ENCODE measurements at regions not wholly inside any gene's neighbourhood (a gene's known extent, or its start where the extent isn't known, plus 50 kb on each side); places are given as distances from the start of the nearest gene placed in this dataset.

DNA sequence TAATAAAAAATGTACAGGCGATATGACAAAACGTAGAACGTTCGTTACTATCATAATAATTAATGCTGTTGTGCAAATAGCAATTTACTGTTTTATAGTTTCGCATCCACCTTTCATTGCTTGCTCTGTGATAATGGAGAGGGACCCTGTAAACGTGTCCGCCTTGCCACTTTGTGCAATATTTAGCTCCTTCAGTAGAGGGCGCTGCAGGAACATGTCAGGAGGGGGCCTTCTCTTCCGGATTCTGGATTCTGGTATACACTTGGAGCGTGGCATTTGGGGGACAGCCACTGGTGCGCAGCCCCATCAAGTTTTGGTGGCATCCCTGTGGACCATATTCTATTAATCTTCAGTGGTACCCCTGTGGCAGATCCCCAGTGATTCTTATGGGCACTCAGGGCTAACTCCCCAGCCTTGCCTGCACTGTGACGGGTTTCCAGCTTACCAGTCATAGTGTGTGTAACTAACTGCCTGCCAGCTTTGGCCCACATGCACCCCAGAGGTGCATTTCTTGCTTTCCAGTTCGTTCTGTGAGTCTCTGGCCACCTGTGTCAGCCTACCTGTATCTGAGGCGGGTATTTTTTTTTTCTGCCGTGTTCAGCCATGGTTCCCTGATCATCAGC is 140.3 kb downstream of the CYRIA start:
- TF ChIP-seq, protein P1, sequence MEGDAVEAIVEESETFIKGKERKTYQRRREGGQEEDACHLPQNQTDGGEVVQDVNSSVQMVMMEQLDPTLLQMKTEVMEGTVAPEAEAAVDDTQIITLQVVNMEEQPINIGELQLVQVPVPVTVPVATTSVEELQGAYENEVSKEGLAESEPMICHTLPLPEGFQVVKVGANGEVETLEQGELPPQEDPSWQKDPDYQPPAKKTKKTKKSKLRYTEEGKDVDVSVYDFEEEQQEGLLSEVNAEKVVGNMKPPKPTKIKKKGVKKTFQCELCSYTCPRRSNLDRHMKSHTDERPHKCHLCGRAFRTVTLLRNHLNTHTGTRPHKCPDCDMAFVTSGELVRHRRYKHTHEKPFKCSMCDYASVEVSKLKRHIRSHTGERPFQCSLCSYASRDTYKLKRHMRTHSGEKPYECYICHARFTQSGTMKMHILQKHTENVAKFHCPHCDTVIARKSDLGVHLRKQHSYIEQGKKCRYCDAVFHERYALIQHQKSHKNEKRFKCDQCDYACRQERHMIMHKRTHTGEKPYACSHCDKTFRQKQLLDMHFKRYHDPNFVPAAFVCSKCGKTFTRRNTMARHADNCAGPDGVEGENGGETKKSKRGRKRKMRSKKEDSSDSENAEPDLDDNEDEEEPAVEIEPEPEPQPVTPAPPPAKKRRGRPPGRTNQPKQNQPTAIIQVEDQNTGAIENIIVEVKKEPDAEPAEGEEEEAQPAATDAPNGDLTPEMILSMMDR (IDR thresholded peaks at IDR 0.05), result peak; percentile 44
- TF ChIP-seq GABPA (IDR thresholded peaks at IDR 0.05; ENCODE audit: low read depth) (no peak), RAD21 (IDR thresholded peaks at IDR 0.05; ENCODE audit: low read length) (peak; percentile 59)
- no peak overlapping the region for H3K9ac ChIP-seq
- H3K79me2 ChIP-seq (ENCODE audit: insufficient read depth), result no peaks in the 10 kb centered on the region
- H2AFZ ChIP-seq (ENCODE audit: low read depth), result no peak overlapping the region
- no peaks in the 10 kb centered on the region for H3F3A ChIP-seq (replicated peaks; ENCODE audit: insufficient read depth)
- POLR2A ChIA-PET, result no interaction called here
- H3K9me2 ChIP-seq, result no peaks in the 10 kb centered on the region
- WGBS (ENCODE audit: low lambda C conversion rate), result 51% methylated on average over 15 of the region's 15 CpGs
- no peak overlapping the region for H3K4me2 ChIP-seq
- CTCF ChIA-PET, result interaction anchor here (0.6 to 6.1 kb wide), 17 partner anchors 9 to 887 kb away, joined by 3 to 36 read pairs (median 6); no protein-coding TSS in a partner anchor
- H3K4me1 ChIP-seq (ENCODE audit: control insufficient read depth in 1 of 2, insufficient read depth in 2 of 2, low read depth in 1 of 2, low read length in 1 of 2), result peaks cover 0 to 22% of the 10 kb centered on the region in 2 experiments; a peak in 2 of 4 replicates
- H3K27ac ChIP-seq (ENCODE audit: low read depth in 2 of 2, low read length in 1 of 2), result no peak overlapping the region
- H4K20me1 ChIP-seq (ENCODE audit: insufficient read depth), result no peaks in the 10 kb centered on the region
- peak overlapping the region in 1 of 2 experiments; percentile 40; a peak in 1 of 4 replicates for H3K4me3 ChIP-seq (ENCODE audit: low read depth in 2 of 2, low read length in 1 of 2)
- H3K27me3 ChIP-seq (ENCODE audit: insufficient read depth), result no peaks in the 10 kb centered on the region
- H3K36me3 ChIP-seq (replicated peaks in 1 of 2; ENCODE audit: control insufficient read depth in 1 of 2, insufficient read depth in 2 of 2, low read length in 1 of 2), result no peaks in the 10 kb centered on the region
- peak; percentile 37 for DNase-seq
- H3K9me3 ChIP-seq, result no peaks in the 10 kb centered on the region

- H3K9me2 ChIP-seq, result no peaks in the 10 kb centered on the region
- no peaks in the 10 kb centered on the region for H3K9me3 ChIP-seq
- H3K4me1 ChIP-seq (ENCODE audit: control insufficient read depth in 1 of 2, insufficient read depth in 2 of 2, low read depth in 1 of 2, low read length in 1 of 2), result peaks cover 0 to 22% of the 10 kb centered on the region in 2 experiments; a peak in 2 of 4 replicates
- H3K4me2 ChIP-seq, result no peak overlapping the region
- no peaks in the 10 kb centered on the region for H3K27me3 ChIP-seq (ENCODE audit: insufficient read depth)
- no peaks in the 10 kb centered on the region for H3F3A ChIP-seq (replicated peaks; ENCODE audit: insufficient read depth)
- H3K36me3 ChIP-seq (replicated peaks in 1 of 2; ENCODE audit: control insufficient read depth in 1 of 2, insufficient read depth in 2 of 2, low read length in 1 of 2), result no peaks in the 10 kb centered on the region
- H4K20me1 ChIP-seq (ENCODE audit: insufficient read depth), result no peaks in the 10 kb centered on the region
- H3K27ac ChIP-seq (ENCODE audit: low read depth in 2 of 2, low read length in 1 of 2), result no peak overlapping the region
- H3K4me3 ChIP-seq (ENCODE audit: low read depth in 2 of 2, low read length in 1 of 2), result no peak overlapping the region
- no peak overlapping the region for H3K9ac ChIP-seq
- ChIA-PET CTCF (interaction anchor here (0.9 to 6.1 kb wide), 10 partner anchors 11 to 584 kb away, joined by 3 to 36 read pairs (median 6); no protein-coding TSS in a partner anchor), POLR2A (no interaction called here)
- no peak overlapping the region for H2AFZ ChIP-seq (ENCODE audit: low read depth)
- DNase-seq, result no peak
- TF ChIP-seq RFX5 (IDR thresholded peaks at IDR 0.05; ENCODE audit: low read length) (no peak), NRF1 (IDR thresholded peaks at IDR 0.05; ENCODE audit: low read depth, low read length) (no peak), JUND (IDR thresholded peaks at IDR 0.05) (no peak), ELF1 (IDR thresholded peaks at IDR 0.05) (no peak), MEF2A (IDR thresholded peaks at IDR 0.05; ENCODE audit: borderline replicate concordance, low read depth) (no peak), GABPA (IDR thresholded peaks at IDR 0.05; ENCODE audit: low read depth) (no peak), MXI1 (IDR thresholded peaks at IDR 0.05; ENCODE audit: low read depth, low read length) (no peak)
- TF ChIP-seq, protein P2, sequence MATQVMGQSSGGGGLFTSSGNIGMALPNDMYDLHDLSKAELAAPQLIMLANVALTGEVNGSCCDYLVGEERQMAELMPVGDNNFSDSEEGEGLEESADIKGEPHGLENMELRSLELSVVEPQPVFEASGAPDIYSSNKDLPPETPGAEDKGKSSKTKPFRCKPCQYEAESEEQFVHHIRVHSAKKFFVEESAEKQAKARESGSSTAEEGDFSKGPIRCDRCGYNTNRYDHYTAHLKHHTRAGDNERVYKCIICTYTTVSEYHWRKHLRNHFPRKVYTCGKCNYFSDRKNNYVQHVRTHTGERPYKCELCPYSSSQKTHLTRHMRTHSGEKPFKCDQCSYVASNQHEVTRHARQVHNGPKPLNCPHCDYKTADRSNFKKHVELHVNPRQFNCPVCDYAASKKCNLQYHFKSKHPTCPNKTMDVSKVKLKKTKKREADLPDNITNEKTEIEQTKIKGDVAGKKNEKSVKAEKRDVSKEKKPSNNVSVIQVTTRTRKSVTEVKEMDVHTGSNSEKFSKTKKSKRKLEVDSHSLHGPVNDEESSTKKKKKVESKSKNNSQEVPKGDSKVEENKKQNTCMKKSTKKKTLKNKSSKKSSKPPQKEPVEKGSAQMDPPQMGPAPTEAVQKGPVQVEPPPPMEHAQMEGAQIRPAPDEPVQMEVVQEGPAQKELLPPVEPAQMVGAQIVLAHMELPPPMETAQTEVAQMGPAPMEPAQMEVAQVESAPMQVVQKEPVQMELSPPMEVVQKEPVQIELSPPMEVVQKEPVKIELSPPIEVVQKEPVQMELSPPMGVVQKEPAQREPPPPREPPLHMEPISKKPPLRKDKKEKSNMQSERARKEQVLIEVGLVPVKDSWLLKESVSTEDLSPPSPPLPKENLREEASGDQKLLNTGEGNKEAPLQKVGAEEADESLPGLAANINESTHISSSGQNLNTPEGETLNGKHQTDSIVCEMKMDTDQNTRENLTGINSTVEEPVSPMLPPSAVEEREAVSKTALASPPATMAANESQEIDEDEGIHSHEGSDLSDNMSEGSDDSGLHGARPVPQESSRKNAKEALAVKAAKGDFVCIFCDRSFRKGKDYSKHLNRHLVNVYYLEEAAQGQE (IDR thresholded peaks at IDR 0.05; ENCODE audit: low read depth, low read length), result no peak
- TF ChIP-seq, protein P3, sequence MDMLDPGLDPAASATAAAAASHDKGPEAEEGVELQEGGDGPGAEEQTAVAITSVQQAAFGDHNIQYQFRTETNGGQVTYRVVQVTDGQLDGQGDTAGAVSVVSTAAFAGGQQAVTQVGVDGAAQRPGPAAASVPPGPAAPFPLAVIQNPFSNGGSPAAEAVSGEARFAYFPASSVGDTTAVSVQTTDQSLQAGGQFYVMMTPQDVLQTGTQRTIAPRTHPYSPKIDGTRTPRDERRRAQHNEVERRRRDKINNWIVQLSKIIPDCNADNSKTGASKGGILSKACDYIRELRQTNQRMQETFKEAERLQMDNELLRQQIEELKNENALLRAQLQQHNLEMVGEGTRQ (IDR thresholded peaks at IDR 0.05; ENCODE audit: borderline replicate concordance, low read depth, low read length), result no peak
- TF ChIP-seq, protein P4, sequence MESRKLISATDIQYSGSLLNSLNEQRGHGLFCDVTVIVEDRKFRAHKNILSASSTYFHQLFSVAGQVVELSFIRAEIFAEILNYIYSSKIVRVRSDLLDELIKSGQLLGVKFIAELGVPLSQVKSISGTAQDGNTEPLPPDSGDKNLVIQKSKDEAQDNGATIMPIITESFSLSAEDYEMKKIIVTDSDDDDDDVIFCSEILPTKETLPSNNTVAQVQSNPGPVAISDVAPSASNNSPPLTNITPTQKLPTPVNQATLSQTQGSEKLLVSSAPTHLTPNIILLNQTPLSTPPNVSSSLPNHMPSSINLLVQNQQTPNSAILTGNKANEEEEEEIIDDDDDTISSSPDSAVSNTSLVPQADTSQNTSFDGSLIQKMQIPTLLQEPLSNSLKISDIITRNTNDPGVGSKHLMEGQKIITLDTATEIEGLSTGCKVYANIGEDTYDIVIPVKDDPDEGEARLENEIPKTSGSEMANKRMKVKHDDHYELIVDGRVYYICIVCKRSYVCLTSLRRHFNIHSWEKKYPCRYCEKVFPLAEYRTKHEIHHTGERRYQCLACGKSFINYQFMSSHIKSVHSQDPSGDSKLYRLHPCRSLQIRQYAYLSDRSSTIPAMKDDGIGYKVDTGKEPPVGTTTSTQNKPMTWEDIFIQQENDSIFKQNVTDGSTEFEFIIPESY (IDR thresholded peaks at IDR 0.05; ENCODE audit: borderline replicate concordance, low read depth), result no peak
- whole genome bisulfite sequencing (ENCODE audit: low lambda C conversion rate), result 63% methylated on average over 8 of the region's 8 CpGs
- no peaks in the 10 kb centered on the region for H3K79me2 ChIP-seq (ENCODE audit: insufficient read depth)
Measured at GRCh38 chr2:16523711-16524110, 141.9 kb downstream of the CYRIA start.
